SK-N-SH treated with all-trans-retinoic acid at 6 μM for 48 hours (cell line): ENCODE measurements at regions not wholly inside any gene's neighbourhood (a gene's known extent, or its start where the extent isn't known, plus 50 kb on each side); places are given as distances from the start of the nearest gene placed in this dataset.

Experiments
- ATAC-seq: fragments of 200-7000 bp; cut with Tn5 transposase; 3 replicates; pipeline ENCODE4 v1.9.1; 2020; ENCODE audit warnings: mild to moderate bottlenecking, moderate library complexity
- BACH2 ChIP-seq: fragments of 250-450 bp; sonication (Bioruptor Pico); IDR thresholded peaks from 2 replicates; pipeline ENCODE4 v1.9.0; 2021; ENCODE audit warnings: mild to moderate bottlenecking, borderline replicate concordance
- CREB5 ChIP-seq: fragments of 250-450 bp; sonication (Bioruptor Pico); IDR thresholded peaks from 2 replicates; pipeline ENCODE4 v1.5.1; 2020; ENCODE audit warnings: low read depth, mild to moderate bottlenecking, moderate library complexity
- CSDC2 ChIP-seq: fragments of 250-450 bp; sonication (Bioruptor Pico); IDR thresholded peaks from 2 replicates; pipeline ENCODE4 v1.5.0; 2020; ENCODE audit warnings: mild to moderate bottlenecking, moderate library complexity
- ESRRG ChIP-seq: fragments of 250-450 bp; sonication (Bioruptor Pico); IDR thresholded peaks from 2 replicates; pipeline ENCODE4 v1.6.1; 2021; ENCODE audit warnings: mild to moderate bottlenecking
- GLIS3 ChIP-seq: fragments of 250-450 bp; sonication (Bioruptor Pico); IDR thresholded peaks from 2 replicates; pipeline ENCODE4 v1.5.0; 2020; ENCODE audit warnings: mild to moderate bottlenecking, moderate library complexity
- ISL1 ChIP-seq: fragments of 250-450 bp; sonication (Bioruptor Pico); IDR thresholded peaks from 2 replicates; pipeline ENCODE4 v2.1.2; 2022; ENCODE audit warnings: mild to moderate bottlenecking, moderate library complexity
- PPARA ChIP-seq: fragments of 250-450 bp; sonication (Bioruptor Pico); IDR thresholded peaks from 2 replicates; pipeline ENCODE4 v1.5.0; 2020; ENCODE audit warnings: mild to moderate bottlenecking, borderline replicate concordance
- SNAI2 ChIP-seq: fragments of 250-450 bp; sonication (Bioruptor Pico); IDR thresholded peaks from 2 replicates; pipeline ENCODE4 v1.5.0; 2020; ENCODE audit warnings: mild to moderate bottlenecking, moderate library complexity
- TCF4 ChIP-seq: fragments of 250-450 bp; sonication (Bioruptor Pico); IDR thresholded peaks from 2 replicates; pipeline ENCODE4 v1.8.0; 2021; ENCODE audit warnings: mild to moderate bottlenecking, moderate library complexity, borderline replicate concordance
- ZNF565 ChIP-seq: fragments of 450-650 bp; formaldehyde crosslinking; conservative IDR thresholded peaks from 2 replicates; pipeline ENCODE4 v1.5.0; 2020; ENCODE audit warnings: low read depth, mild to moderate bottlenecking, moderate library complexity
- TF ChIP-seq, protein P1 (sequence below): fragments of 250-450 bp; sonication (Bioruptor Pico); IDR thresholded peaks from 2 replicates; pipeline ENCODE4 v1.5.0; 2020; ENCODE audit warnings: mild to moderate bottlenecking, moderate library complexity
- TF ChIP-seq, protein P2 (sequence below): fragments of 250-450 bp; sonication (Bioruptor Pico); IDR thresholded peaks from 2 replicates; pipeline ENCODE4 v1.5.1; 2021; ENCODE audit warnings: mild to moderate bottlenecking, moderate library complexity
- TF ChIP-seq, protein P3 (sequence below): fragments of 250-450 bp; sonication (Bioruptor Pico); IDR thresholded peaks from 2 replicates; pipeline ENCODE4 v1.8.0; 2021; ENCODE audit warnings: low read depth, mild to moderate bottlenecking, moderate library complexity, borderline replicate concordance

DNA sequence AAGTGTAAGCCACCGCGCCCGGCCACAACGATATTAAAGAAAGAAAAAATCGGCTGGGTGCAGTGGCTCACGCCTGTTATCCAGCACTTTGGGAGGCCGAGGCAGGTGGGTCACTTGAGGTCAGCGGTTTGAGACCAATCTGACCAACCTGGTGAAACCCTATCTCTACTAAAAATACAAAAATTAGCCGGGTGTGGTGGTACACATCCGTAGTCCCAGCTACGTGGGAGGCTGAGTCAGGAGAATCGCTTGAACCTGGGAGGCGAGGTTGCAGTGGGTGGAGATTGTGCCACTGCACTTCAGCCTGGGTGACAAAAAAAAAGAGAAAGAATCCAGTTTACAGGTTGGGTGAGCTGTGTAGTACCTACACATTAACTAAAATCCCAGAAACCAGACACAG, 99.9 kb upstream of the CACNA1A start:
- ATAC-seq, result no peak
- TF ChIP-seq GLIS3 (CRISPR knock-in tag) (no peak), CREB5 (no peak)
- TF ChIP-seq, protein P1, sequence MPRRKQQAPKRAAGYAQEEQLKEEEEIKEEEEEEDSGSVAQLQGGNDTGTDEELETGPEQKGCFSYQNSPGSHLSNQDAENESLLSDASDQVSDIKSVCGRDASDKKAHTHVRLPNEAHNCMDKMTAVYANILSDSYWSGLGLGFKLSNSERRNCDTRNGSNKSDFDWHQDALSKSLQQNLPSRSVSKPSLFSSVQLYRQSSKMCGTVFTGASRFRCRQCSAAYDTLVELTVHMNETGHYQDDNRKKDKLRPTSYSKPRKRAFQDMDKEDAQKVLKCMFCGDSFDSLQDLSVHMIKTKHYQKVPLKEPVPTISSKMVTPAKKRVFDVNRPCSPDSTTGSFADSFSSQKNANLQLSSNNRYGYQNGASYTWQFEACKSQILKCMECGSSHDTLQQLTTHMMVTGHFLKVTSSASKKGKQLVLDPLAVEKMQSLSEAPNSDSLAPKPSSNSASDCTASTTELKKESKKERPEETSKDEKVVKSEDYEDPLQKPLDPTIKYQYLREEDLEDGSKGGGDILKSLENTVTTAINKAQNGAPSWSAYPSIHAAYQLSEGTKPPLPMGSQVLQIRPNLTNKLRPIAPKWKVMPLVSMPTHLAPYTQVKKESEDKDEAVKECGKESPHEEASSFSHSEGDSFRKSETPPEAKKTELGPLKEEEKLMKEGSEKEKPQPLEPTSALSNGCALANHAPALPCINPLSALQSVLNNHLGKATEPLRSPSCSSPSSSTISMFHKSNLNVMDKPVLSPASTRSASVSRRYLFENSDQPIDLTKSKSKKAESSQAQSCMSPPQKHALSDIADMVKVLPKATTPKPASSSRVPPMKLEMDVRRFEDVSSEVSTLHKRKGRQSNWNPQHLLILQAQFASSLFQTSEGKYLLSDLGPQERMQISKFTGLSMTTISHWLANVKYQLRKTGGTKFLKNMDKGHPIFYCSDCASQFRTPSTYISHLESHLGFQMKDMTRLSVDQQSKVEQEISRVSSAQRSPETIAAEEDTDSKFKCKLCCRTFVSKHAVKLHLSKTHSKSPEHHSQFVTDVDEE (CRISPR knock-in tag), result no peak

DNA sequence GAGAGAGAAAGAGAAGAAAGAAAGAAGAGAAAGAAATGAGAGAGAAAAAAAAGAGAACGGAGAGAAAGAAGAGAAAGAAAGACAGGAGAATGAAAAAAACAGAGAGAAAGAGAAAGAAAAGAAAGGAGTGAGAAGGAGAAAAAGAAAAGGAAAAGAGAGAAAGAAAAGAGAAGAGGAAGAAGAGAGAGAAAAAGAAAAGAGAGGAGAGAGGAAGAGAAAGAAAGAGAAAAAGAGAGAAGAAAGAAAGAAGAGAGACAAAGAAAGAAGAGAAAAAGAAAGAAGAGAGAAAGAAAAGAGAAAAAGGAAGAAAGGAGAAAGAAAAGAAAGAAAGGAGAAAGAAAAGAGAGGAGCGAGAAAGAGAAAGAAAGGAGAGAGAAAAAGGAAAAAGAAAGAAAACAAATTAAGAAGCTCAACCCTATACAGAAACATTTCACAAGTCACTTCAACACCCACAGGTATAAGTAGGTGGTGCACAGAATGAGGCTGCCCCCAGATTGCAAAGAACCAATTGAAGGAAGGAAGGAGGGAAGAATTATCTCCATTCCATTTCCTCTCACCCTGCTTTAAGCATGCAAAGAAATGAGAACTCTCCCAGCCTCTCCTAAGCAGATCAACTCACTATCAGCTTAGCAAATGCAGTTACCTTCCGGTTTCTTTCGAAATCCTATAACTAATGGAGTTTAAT, 98.8 kb upstream of the CACNA1A start:
- ATAC-seq, result no peak
- TF ChIP-seq, protein P2, sequence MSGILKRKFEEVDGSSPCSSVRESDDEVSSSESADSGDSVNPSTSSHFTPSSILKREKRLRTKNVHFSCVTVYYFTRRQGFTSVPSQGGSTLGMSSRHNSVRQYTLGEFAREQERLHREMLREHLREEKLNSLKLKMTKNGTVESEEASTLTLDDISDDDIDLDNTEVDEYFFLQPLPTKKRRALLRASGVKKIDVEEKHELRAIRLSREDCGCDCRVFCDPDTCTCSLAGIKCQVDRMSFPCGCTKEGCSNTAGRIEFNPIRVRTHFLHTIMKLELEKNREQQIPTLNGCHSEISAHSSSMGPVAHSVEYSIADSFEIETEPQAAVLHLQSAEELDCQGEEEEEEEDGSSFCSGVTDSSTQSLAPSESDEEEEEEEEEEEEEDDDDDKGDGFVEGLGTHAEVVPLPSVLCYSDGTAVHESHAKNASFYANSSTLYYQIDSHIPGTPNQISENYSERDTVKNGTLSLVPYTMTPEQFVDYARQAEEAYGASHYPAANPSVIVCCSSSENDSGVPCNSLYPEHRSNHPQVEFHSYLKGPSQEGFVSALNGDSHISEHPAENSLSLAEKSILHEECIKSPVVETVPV (CRISPR knock-in tag), result no peak
- TF ChIP-seq, protein P1 (CRISPR knock-in tag), result no peak
- no peak for TF ChIP-seq PPARA (CRISPR knock-in tag)
- TF ChIP-seq, protein P3, sequence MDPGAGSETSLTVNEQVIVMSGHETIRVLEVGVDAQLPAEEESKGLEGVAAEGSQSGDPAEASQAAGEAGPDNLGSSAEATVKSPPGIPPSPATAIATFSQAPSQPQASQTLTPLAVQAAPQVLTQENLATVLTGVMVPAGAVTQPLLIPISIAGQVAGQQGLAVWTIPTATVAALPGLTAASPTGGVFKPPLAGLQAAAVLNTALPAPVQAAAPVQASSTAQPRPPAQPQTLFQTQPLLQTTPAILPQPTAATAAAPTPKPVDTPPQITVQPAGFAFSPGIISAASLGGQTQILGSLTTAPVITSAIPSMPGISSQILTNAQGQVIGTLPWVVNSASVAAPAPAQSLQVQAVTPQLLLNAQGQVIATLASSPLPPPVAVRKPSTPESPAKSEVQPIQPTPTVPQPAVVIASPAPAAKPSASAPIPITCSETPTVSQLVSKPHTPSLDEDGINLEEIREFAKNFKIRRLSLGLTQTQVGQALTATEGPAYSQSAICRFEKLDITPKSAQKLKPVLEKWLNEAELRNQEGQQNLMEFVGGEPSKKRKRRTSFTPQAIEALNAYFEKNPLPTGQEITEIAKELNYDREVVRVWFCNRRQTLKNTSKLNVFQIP (CRISPR knock-in tag), result no peak
- no peak for TF ChIP-seq ISL1 (CRISPR knock-in tag)
- no peak for TF ChIP-seq BACH2 (CRISPR knock-in tag)
- TF ChIP-seq GLIS3 (CRISPR knock-in tag), result no peak
- no peak for TF ChIP-seq ESRRG
- TF ChIP-seq, all 23 proteins: peak for 0

DNA sequence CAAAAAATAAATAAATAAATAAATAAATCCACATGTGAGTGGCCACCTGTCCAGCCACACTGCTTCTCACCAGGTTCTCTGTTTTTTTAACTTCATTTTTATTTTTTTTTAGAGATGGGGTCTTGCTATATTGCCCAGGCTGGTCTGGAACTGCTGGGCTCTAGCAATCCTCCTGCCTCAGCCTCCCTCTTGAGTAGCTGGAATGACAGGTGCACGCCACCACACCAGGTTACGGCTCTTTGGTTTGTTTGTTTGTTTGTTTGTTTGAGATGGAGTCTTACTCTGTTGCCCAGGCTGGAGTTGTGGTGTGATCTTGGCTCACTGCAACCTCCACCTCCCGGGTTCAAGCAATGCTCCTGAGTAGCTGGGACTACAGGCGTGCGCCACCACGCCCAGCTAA, 94.5 kb upstream of the CACNA1A start:
- no peak for ATAC-seq
- TF ChIP-seq ZNF565 (CRISPR knock-in tag) (no peak), SNAI2 (CRISPR knock-in tag) (no peak)
- TF ChIP-seq, all 23 proteins: peak for 0

GRCh38 chr19:13600091-13600490, 93.8 kb upstream of the CACNA1A start:
- ATAC-seq, result peak; percentile 16; the same call in 2 of the 3 replicates
- TF ChIP-seq, protein P3 (CRISPR knock-in tag), result no peak
- no peak for TF ChIP-seq GLIS3 (CRISPR knock-in tag)
- TF ChIP-seq CREB5, result no peak
- TF ChIP-seq, protein P1 (CRISPR knock-in tag), result no peak
- no peak for TF ChIP-seq TCF4 (CRISPR knock-in tag)
- TF ChIP-seq CSDC2 (CRISPR knock-in tag), result no peak
